WI38 (cell line): ENCODE measurements at regions not wholly inside any gene's neighbourhood (a gene's known extent, or its start where the extent isn't known, plus 50 kb on each side); places are given as distances from the start of the nearest gene placed in this dataset.
A peak's percentile ranks its signal among the peaks of the same experiment; 100 is the strongest.

Source experiments
- H3K4me3 ChIP-seq: 2 replicates; pipeline ENCODE4 v1.5.1; 2011; ENCODE audit warnings: low read depth, mild to moderate bottlenecking, control low read depth, low read length
- CTCF ChIP-seq: IDR thresholded peaks from 2 replicates; pipeline ENCODE4 v1.5.1; 2012; ENCODE audit warnings: low read depth, mild to moderate bottlenecking, control low read depth, low read length

GRCh38 chr6:67393356-67393755 is 1241.7 kb upstream of the ADGRB3 start:
- no peak for TF ChIP-seq CTCF

GRCh38 chr6:67391955-67392354 is 1243.1 kb upstream of the ADGRB3 start:
- no peak overlapping the region for H3K4me3 ChIP-seq
- no peak for TF ChIP-seq CTCF

More at GRCh38 chr6:67393356-67393755, 1241.7 kb upstream of the ADGRB3 start:
- no peak overlapping the region for H3K4me3 ChIP-seq

GRCh38 chr6:67369679-67370078 is 1265.4 kb upstream of the ADGRB3 start:
- no peak for TF ChIP-seq CTCF
- H3K4me3 ChIP-seq: no peak overlapping the region

GRCh38 chr6:67362976-67363375 is 1272.1 kb upstream of the ADGRB3 start:
- no peak overlapping the region for H3K4me3 ChIP-seq
- no peak for TF ChIP-seq CTCF

GRCh38 chr6:67361264-67361663 is 1273.8 kb upstream of the ADGRB3 start:
- TF ChIP-seq CTCF: no peak
- H3K4me3 ChIP-seq: peak overlapping the region; percentile 20

GRCh38 chr6:67358241-67358640 is 1276.8 kb upstream of the ADGRB3 start:
- TF ChIP-seq CTCF: no peak
- H3K4me3 ChIP-seq: no peak overlapping the region

- H3K4me3 ChIP-seq: no peak overlapping the region
- no peak for TF ChIP-seq CTCF
These were observed 1281.2 kb upstream of the ADGRB3 start for GRCh38 chr6:67353861-67354260.
